Inferior parietal cortex (tissue), 1 donor: ENCODE measurements at regions not wholly inside any gene's neighbourhood (a gene's known extent, or its start where the extent isn't known, plus 50 kb on each side); places are given as distances from the start of the nearest gene placed in this dataset.
"Not testable (repeated sequence)": the region's sequence is repeated elsewhere in the genome, so short reads cannot be mapped to it uniquely, and the experiment has no call there.

Experiments used
- DNase-seq: peaks from one replicate; pipeline ENCODE4 v3.0.0-alpha.2; 2016; ENCODE audit errors: extremely low spot score

GRCh38 chrX:121853762-121854613, 806.6 kb downstream of the GLUD2 start:
- no peak for DNase-seq

- no peak for DNase-seq
These were observed 807.2 kb downstream of the GLUD2 start for GRCh38 chrX:121854614-121854911.

- DNase-seq, result no peak
These were observed 811.6 kb downstream of the GLUD2 start for GRCh38 chrX:121858867-121859647.

- no peak for DNase-seq
These were observed 816.6 kb downstream of the GLUD2 start for GRCh38 chrX:121863976-121864375.

- DNase-seq, result no peak
These were observed 817.2 kb downstream of the GLUD2 start for GRCh38 chrX:121864561-121864960.

- no peak for DNase-seq
These were observed 822.6 kb downstream of the GLUD2 start for GRCh38 chrX:121869876-121870477.

GRCh38 chrX:121871122-121871521, 823.7 kb downstream of the GLUD2 start:
- DNase-seq, result no peak

GRCh38 chrX:121876305-121876704, 828.9 kb downstream of the GLUD2 start:
- no peak for DNase-seq

- DNase-seq, result not testable (repeated sequence)
These were observed 829.9 kb downstream of the GLUD2 start for GRCh38 chrX:121877337-121877736.

GRCh38 chrX:121886557-121886956, 839.1 kb downstream of the GLUD2 start:
- no peak for DNase-seq

GRCh38 chrX:121894756-121895155, 847.3 kb downstream of the GLUD2 start:
- DNase-seq, result no peak

- DNase-seq, result no peak
These were observed 855.1 kb downstream of the GLUD2 start for GRCh38 chrX:121902463-121902862.

- DNase-seq, result no peak
These were observed 856.6 kb downstream of the GLUD2 start for GRCh38 chrX:121903961-121904360.

- DNase-seq, result no peak
These were observed 873.8 kb downstream of the GLUD2 start for GRCh38 chrX:121921258-121921657.

- no peak for DNase-seq
These were observed 884.2 kb downstream of the GLUD2 start for GRCh38 chrX:121931567-121931966.

- DNase-seq, result no peak
These were observed 885.3 kb downstream of the GLUD2 start for GRCh38 chrX:121932688-121933087.

- DNase-seq, result no peak
These were observed 901.8 kb downstream of the GLUD2 start for GRCh38 chrX:121949041-121949760.

GRCh38 chrX:121958886-121959285, 911.5 kb downstream of the GLUD2 start:
- no peak for DNase-seq

- DNase-seq, result no peak
These were observed 928.3 kb downstream of the GLUD2 start for GRCh38 chrX:121975671-121976070.

- DNase-seq, result peak; percentile 6
These were observed 939.8 kb downstream of the GLUD2 start for GRCh38 chrX:121987163-121987562.

- DNase-seq, result no peak
These were observed 940.4 kb downstream of the GLUD2 start for GRCh38 chrX:121987835-121988234.

GRCh38 chrX:122004127-122004526, 956.7 kb downstream of the GLUD2 start:
- no peak for DNase-seq
